ENCODE measurements at regions not wholly inside any gene's neighbourhood (a gene's known extent, or its start where the extent isn't known, plus 50 kb on each side); places are given as distances from the start of the nearest gene placed in this dataset.

GRCh38 chr14:85191986-85192385 is 338.0 kb upstream of the FLRT2 start:
- no peak for TF ChIP-seq CTCF (IDR thresholded peaks at IDR 0.05; ENCODE audit: insufficient read depth in 1 of 2, low read depth in 1 of 2, low read length in 1 of 2, severe bottlenecking in 1 of 2, unreplicated experiment in 1 of 2)
- no peak for DNase-seq
- Mint-ChIP-seq H3K36me3 (ENCODE audit: insufficient read depth, unreplicated experiment) (no peaks in the 10 kb centered on the region), H3K4me1 (ENCODE audit: low read depth, unreplicated experiment) (no peaks in the 10 kb centered on the region), H3K9me3 (ENCODE audit: unreplicated experiment) (no peaks in the 10 kb centered on the region), H3K4me3 (ENCODE audit: unreplicated experiment) (no peak overlapping the region), H3K27ac (ENCODE audit: unreplicated experiment) (no peak overlapping the region), H3K27me3 (ENCODE audit: insufficient read depth, unreplicated experiment) (no peaks in the 10 kb centered on the region)
- no peaks in the 10 kb centered on the region for H3K27me3 ChIP-seq (replicated peaks; ENCODE audit: control insufficient read depth, insufficient read depth, low read length)
- H3K36me3 ChIP-seq (ENCODE audit: control insufficient read depth, insufficient read depth, low read length) = no peaks in the 10 kb centered on the region
- no TSS peak for BruUV-seq (replicated peaks)
- H3K4me1 ChIP-seq = no peaks in the 10 kb centered on the region
- H3K4me3 ChIP-seq (ENCODE audit: low read depth, low read length) = no peak overlapping the region
- ChIA-PET POLR2A (no interaction called here), CTCF (no interaction called here)
- intact Hi-C loops (cut with micrococcal nuclease; ENCODE audit: unreplicated experiment) = no loop called here
- H3K9me3 ChIP-seq = no peaks in the 10 kb centered on the region

- H3K9me3 Mint-ChIP-seq (ENCODE audit: unreplicated experiment) = no peaks in the 10 kb centered on the region
- H3K27me3 ChIP-seq (replicated peaks; ENCODE audit: control insufficient read depth, insufficient read depth, low read length) = no peaks in the 10 kb centered on the region
- BruUV-seq (replicated peaks) = no TSS peak
- H3K9me3 ChIP-seq = no peaks in the 10 kb centered on the region
- H3K4me3 Mint-ChIP-seq (ENCODE audit: unreplicated experiment) = no peak overlapping the region
- H3K27me3 Mint-ChIP-seq (ENCODE audit: insufficient read depth, unreplicated experiment) = no peaks in the 10 kb centered on the region
- H3K4me3 ChIP-seq (ENCODE audit: low read depth, low read length) = no peak overlapping the region
- peak in 1 of 2 experiments; percentile 3 for DNase-seq
- intact Hi-C loops (cut with micrococcal nuclease; ENCODE audit: unreplicated experiment) = loop anchor here (1.0 kb wide), 1 partner anchor 332 kb away; no protein-coding TSS in a partner anchor
- H3K4me1 Mint-ChIP-seq (ENCODE audit: low read depth, unreplicated experiment) = no peaks in the 10 kb centered on the region
- TF ChIP-seq CTCF (IDR thresholded peaks at IDR 0.05; ENCODE audit: insufficient read depth in 1 of 2, low read depth in 1 of 2, low read length in 1 of 2, severe bottlenecking in 1 of 2, unreplicated experiment in 1 of 2) = peak; percentile 44 to 62
- ChIA-PET CTCF (no interaction called here), POLR2A (no interaction called here)
- no peak overlapping the region for H3K27ac Mint-ChIP-seq (ENCODE audit: unreplicated experiment)
- no peaks in the 10 kb centered on the region for H3K36me3 ChIP-seq (ENCODE audit: control insufficient read depth, insufficient read depth, low read length)
- H3K4me1 ChIP-seq = no peaks in the 10 kb centered on the region
- H3K36me3 Mint-ChIP-seq (ENCODE audit: insufficient read depth, unreplicated experiment) = no peaks in the 10 kb centered on the region
Observed at GRCh38 chr14:85195872-85196477, 334.0 kb upstream of the FLRT2 start.

- Mint-ChIP-seq H3K9me3 (ENCODE audit: unreplicated experiment) (no peaks in the 10 kb centered on the region), H3K4me1 (ENCODE audit: low read depth, unreplicated experiment) (no peaks in the 10 kb centered on the region), H3K27me3 (ENCODE audit: insufficient read depth, unreplicated experiment) (no peaks in the 10 kb centered on the region), H3K36me3 (ENCODE audit: insufficient read depth, unreplicated experiment) (no peaks in the 10 kb centered on the region), H3K4me3 (ENCODE audit: unreplicated experiment) (no peak overlapping the region), H3K27ac (ENCODE audit: unreplicated experiment) (no peak overlapping the region)
- no peak for DNase-seq
- CTCF ChIA-PET = no interaction called here
- POLR2A ChIA-PET = no interaction called here
- Histone ChIP-seq H3K27me3 (replicated peaks; ENCODE audit: control insufficient read depth, insufficient read depth, low read length) (no peaks in the 10 kb centered on the region), H3K36me3 (ENCODE audit: control insufficient read depth, insufficient read depth, low read length) (no peaks in the 10 kb centered on the region), H3K4me3 (ENCODE audit: low read depth, low read length) (no peak overlapping the region), H3K9me3 (no peaks in the 10 kb centered on the region), H3K4me1 (no peaks in the 10 kb centered on the region)
- no peak for TF ChIP-seq CTCF (IDR thresholded peaks at IDR 0.05; ENCODE audit: insufficient read depth in 1 of 2, low read depth in 1 of 2, low read length in 1 of 2, severe bottlenecking in 1 of 2, unreplicated experiment in 1 of 2)
- intact Hi-C loops (cut with micrococcal nuclease; ENCODE audit: unreplicated experiment) = no loop called here
- no TSS peak for BruUV-seq (replicated peaks)
Observed at GRCh38 chr14:85198001-85198400, 331.9 kb upstream of the FLRT2 start.

Measured in Caco-2 (cell line).